ENCODE measurements at regions not wholly inside any gene's neighbourhood (a gene's known extent, or its start where the extent isn't known, plus 50 kb on each side); places are given as distances from the start of the nearest gene placed in this dataset.
"Not testable (repeated sequence)": the region's sequence is repeated elsewhere in the genome, so short reads cannot be mapped to it uniquely, and the experiment has no call there.

- Histone ChIP-seq H3K27ac (no peak overlapping the region), H3K36me3 (no peaks in the 10 kb centered on the region), H3K9me3 (no peaks in the 10 kb centered on the region), H3K4me3 (no peak overlapping the region), H3K27me3 (peaks cover 0 to 6% (median 0%) of the 10 kb centered on the region in 7 donors), H3K4me1 (peaks cover 0 to 14% (median 0%) of the 10 kb centered on the region in 9 donors)
- no peak for TF ChIP-seq CTCF (IDR thresholded peaks at IDR 0.05)
- intact Hi-C loops (cut with DNase I): loop anchor here in 1 of 10 donors (10.0 kb wide), 1 partner anchor 68 kb away; no protein-coding TSS in a partner anchor
- 69 to 70% methylated on average over 3 of the region's 3 CpGs for WGBS, 2 donors
- DNase-seq (no peak), ATAC-seq (peak in 1 of 8 donors; percentile 56)
Measured at GRCh38 chrX:40947276-40947675, 138.0 kb upstream of the USP9X start.

- intact Hi-C loops (cut with DNase I): loop anchor here in 1 of 10 donors (10.0 kb wide), 1 partner anchor 66 kb away; no protein-coding TSS in a partner anchor
- H3K27me3 ChIP-seq: peaks cover 0 to 18% (median 0%) of the 10 kb centered on the region in 7 donors
- H3K4me1 ChIP-seq: peaks cover 0 to 21% (median 0%) of the 10 kb centered on the region in 9 donors
- no peak overlapping the region for H3K27ac ChIP-seq
- TF ChIP-seq CTCF (IDR thresholded peaks at IDR 0.05): no peak
- ATAC-seq (no peak), DNase-seq (no peak)
- H3K4me3 ChIP-seq: no peak overlapping the region
- WGBS, 2 donors: 81 to 83% methylated on average over 7 of the region's 7 CpGs
- no peaks in the 10 kb centered on the region for H3K36me3 ChIP-seq
- H3K9me3 ChIP-seq: no peaks in the 10 kb centered on the region
Measured at GRCh38 chrX:40949071-40949470, 136.2 kb upstream of the USP9X start.

- peaks cover 0 to 21% (median 0%) of the 10 kb centered on the region in 7 donors for H3K27me3 ChIP-seq
- intact Hi-C loops (cut with DNase I): no loop called here
- H3K36me3 ChIP-seq: no peaks in the 10 kb centered on the region
- H3K4me1 ChIP-seq: peaks cover 0 to 13% (median 0%) of the 10 kb centered on the region in 9 donors
- H3K9me3 ChIP-seq: no peaks in the 10 kb centered on the region
- TF ChIP-seq CTCF (IDR thresholded peaks at IDR 0.05): no peak
- ATAC-seq (no peak), DNase-seq (no peak)
- WGBS, 2 donors: 88 to 92% methylated on average over 1 of the region's 1 CpG
- H3K4me3 ChIP-seq: no peak overlapping the region
- H3K27ac ChIP-seq: no peak overlapping the region
Measured at GRCh38 chrX:40950546-40950945, 134.7 kb upstream of the USP9X start.

- peaks cover 0 to 11% (median 0%) of the 10 kb centered on the region in 9 donors for H3K4me1 ChIP-seq
- DNase-seq; ATAC-seq; intact Hi-C loops (cut with DNase I); H3K9me3 ChIP-seq; H3K36me3 ChIP-seq; H3K4me3 ChIP-seq; H3K27ac ChIP-seq: not testable (repeated sequence)
- 92 to 100% methylated on average over 3 of the region's 3 CpGs for WGBS, 2 donors
- peaks cover 0 to 21% (median 0%) of the 10 kb centered on the region in 7 donors for H3K27me3 ChIP-seq
Measured at GRCh38 chrX:40951407-40951806, 133.8 kb upstream of the USP9X start.

- intact Hi-C loops (cut with DNase I): no loop called here
- Histone ChIP-seq H3K4me1 (peaks cover 0 to 7% (median 0%) of the 10 kb centered on the region in 9 donors), H3K9me3 (no peaks in the 10 kb centered on the region), H3K4me3 (peak overlapping the region in 6 of 10 donors; percentile 23 to 37 (median 28)), H3K27me3 (peaks cover 0 to 27% (median 0%) of the 10 kb centered on the region in 7 donors), H3K27ac (peak overlapping the region in 2 of 10 donors; percentile 15 to 29), H3K36me3 (no peaks in the 10 kb centered on the region)
- DNase-seq: no peak
- WGBS, 2 donors: 30 to 60% methylated on average over 4 of the region's 4 CpGs
- TF ChIP-seq CTCF (IDR thresholded peaks at IDR 0.05): no peak
- ATAC-seq: peak in 1 of 8 donors; percentile 20
Measured at GRCh38 chrX:40952855-40953254, 132.4 kb upstream of the USP9X start.

All from heart right ventricle (tissue), 16 donors.